H1 (cell line): ENCODE measurements at regions not wholly inside any gene's neighbourhood (a gene's known extent, or its start where the extent isn't known, plus 50 kb on each side); places are given as distances from the start of the nearest gene placed in this dataset.

Experiments used
- CTCF ChIA-PET: fragments of 300-600 bp; sonication (Branson Sonifier 250); formaldehyde crosslinking; loops from one replicate; lab custom pipeline; 2021; ENCODE audit not compliant: partially characterized antibody; lab: Charles Lee
- POLR2A ChIA-PET: fragments of 300-600 bp; sonication (Branson Sonifier 250); formaldehyde crosslinking; loops from one replicate; lab custom pipeline; 2021; ENCODE audit warnings: inconsistent platforms; ENCODE audit not compliant: partially characterized antibody; lab: Charles Lee
- DNase-seq, 2 experiments: peaks; one replicate each; pipeline versions ENCODE4 v3.0.0 to v3.0.0-alpha.2; 2010 to 2022; ENCODE audit warnings: low spot score in 2 of 2, low read depth in 1 of 2, mixed read lengths in 1 of 2
- FAIRE-seq: peaks from 2 replicates; lab custom pipeline; 2011; peaks lifted over from hg19 to GRCh38; lab: Jason Lieb, UNC
- H2AFZ ChIP-seq: 2 replicates; pipeline ENCODE4 v1.8.1; 2012; ENCODE audit warnings: low read length, inconsistent platforms
- H2AK5ac ChIP-seq: 2 replicates; pipeline ENCODE4 v1.6.1; 2013; ENCODE audit warnings: low read depth, low read length
- H2BK120ac ChIP-seq: replicated peaks from 2 replicates; pipeline ENCODE3; 2013; ENCODE audit warnings: low read depth, low read length, inconsistent platforms
- H2BK12ac ChIP-seq: 2 replicates; pipeline ENCODE4 v1.6.1; 2013; ENCODE audit warnings: low read depth, low read length
- H2BK15ac ChIP-seq: 2 replicates; pipeline ENCODE4 v1.6.1; 2013; ENCODE audit warnings: low read length
- H2BK20ac ChIP-seq: 2 replicates; pipeline ENCODE4 v1.6.1; 2013; ENCODE audit warnings: low read length
- H2BK5ac ChIP-seq: 2 replicates; pipeline ENCODE4 v1.6.1; 2013; ENCODE audit warnings: low read depth, low read length
- H3K14ac ChIP-seq: 2 replicates; pipeline ENCODE4 v1.6.1; 2013; ENCODE audit warnings: inconsistent platforms; ENCODE audit not compliant: insufficient read length
- H3K18ac ChIP-seq: 2 replicates; pipeline ENCODE4 v1.6.1; 2013; ENCODE audit warnings: low read length; ENCODE audit errors: extremely low read depth
- H3K23ac ChIP-seq: 2 replicates; pipeline ENCODE4 v1.6.1; 2013; ENCODE audit warnings: inconsistent platforms; ENCODE audit not compliant: insufficient read length
- H3K23me2 ChIP-seq: 2 replicates; pipeline ENCODE4 v1.6.1; 2013; ENCODE audit warnings: low read depth, low read length
- H3K27ac ChIP-seq: 2 replicates; pipeline ENCODE4 v1.6.1; 2011; ENCODE audit warnings: low read depth, low read length, inconsistent platforms
- H3K27me3 ChIP-seq, 4 experiments: replicated peaks in 1 of 4; 1 replicate in 1 of 4; 2 replicates in 3 of 4; pipeline versions ENCODE4 v1.6.1 to v1.8.1; 2011 to 2013; ENCODE audit warnings: low read length in 3 of 4, mild to moderate bottlenecking in 3 of 4, inconsistent platforms in 2 of 4, mixed read lengths in 2 of 4, moderate library complexity in 1 of 4; ENCODE audit not compliant: control insufficient read depth in 3 of 4, insufficient read depth in 3 of 4; ENCODE audit errors: extremely low read depth in 1 of 4
- H3K36me3 ChIP-seq, 4 experiments: 2 replicates each; pipeline versions ENCODE4 v1.6.1 to v1.8.1; 2011 to 2013; ENCODE audit warnings: mild to moderate bottlenecking in 4 of 4, low read length in 3 of 4, moderate library complexity in 2 of 4, control low read depth in 1 of 4, inconsistent platforms in 1 of 4; ENCODE audit not compliant: insufficient read depth in 4 of 4, control insufficient read depth in 2 of 4
- H3K4ac ChIP-seq: replicated peaks from 2 replicates; pipeline ENCODE3; 2013; ENCODE audit warnings: low read length, low read depth, mixed read lengths, inconsistent platforms; ENCODE audit not compliant: insufficient read length
- H3K4me1 ChIP-seq, 4 experiments: replicated peaks in 1 of 4; 1 replicate in 1 of 4; 2 replicates in 3 of 4; pipeline versions ENCODE4 v1.6.1 to v1.8.1; 2011 to 2013; ENCODE audit warnings: low read length in 3 of 4, inconsistent platforms in 2 of 4, mixed read lengths in 1 of 4; ENCODE audit not compliant: insufficient read depth in 4 of 4, control insufficient read depth in 3 of 4
- H3K4me2 ChIP-seq, 2 experiments: 2 replicates each; pipeline versions ENCODE4 v1.6.1 to v1.8.1; 2011 to 2013; ENCODE audit warnings: low read depth in 2 of 2, low read length in 2 of 2, control low read depth in 1 of 2, inconsistent platforms in 1 of 2, mild to moderate bottlenecking in 1 of 2; ENCODE audit not compliant: insufficient read depth in 1 of 2
- H3K4me3 ChIP-seq, 4 experiments: fragments of 200-600, 300-600 bp in 1 of 4; sonication (generic), shearing (Covaris generic), sonication (Bioruptor Twin) in 1 of 4; 2 replicates each; pipeline versions ENCODE4 v1.5.1 to v1.8.1; 2011 to 2016; ENCODE audit warnings: low read length in 4 of 4, low read depth in 3 of 4, control low read depth in 2 of 4, inconsistent platforms in 2 of 4, mild to moderate bottlenecking in 2 of 4, mixed read lengths in 1 of 4, moderate library complexity in 1 of 4; ENCODE audit not compliant: insufficient read depth in 2 of 4; ENCODE audit errors: extremely low read depth in 1 of 4
- H3K56ac ChIP-seq: replicated peaks from 2 replicates; pipeline ENCODE3; 2013; ENCODE audit warnings: low read depth, mild to moderate bottlenecking, mixed read lengths, low read length, inconsistent platforms; ENCODE audit not compliant: insufficient read length
- H3K79me1 ChIP-seq: 2 replicates; pipeline ENCODE4 v1.6.1; 2013; ENCODE audit warnings: low read depth, low read length, control low read depth
- H3K79me2 ChIP-seq, 2 experiments: 2 replicates each; pipeline versions ENCODE4 v1.6.1 to v1.8.1; 2012 to 2013; ENCODE audit warnings: low read length in 2 of 2, mild to moderate bottlenecking in 2 of 2, inconsistent platforms in 1 of 2; ENCODE audit not compliant: insufficient read depth in 2 of 2, control insufficient read depth in 1 of 2
- H3K9ac ChIP-seq, 4 experiments: replicated peaks in 1 of 4; 1 replicate in 1 of 4; 2 replicates in 3 of 4; pipeline versions ENCODE4 v1.6.1 to v1.8.1; 2011 to 2013; ENCODE audit warnings: low read depth in 3 of 4, low read length in 3 of 4, control low read depth in 2 of 4, mild to moderate bottlenecking in 2 of 4, moderate library complexity in 2 of 4, inconsistent platforms in 1 of 4; ENCODE audit errors: extremely low read depth in 1 of 4
- H3K9me3 ChIP-seq, 2 experiments: 2 replicates each; pipeline versions ENCODE4 v1.6.1 to v1.8.1; 2012 to 2013; ENCODE audit warnings: mild to moderate bottlenecking in 2 of 2, moderate library complexity in 2 of 2, control low read depth in 1 of 2, inconsistent platforms in 1 of 2, low read depth in 1 of 2, low read length in 1 of 2, mixed read lengths in 1 of 2; ENCODE audit not compliant: insufficient read depth in 2 of 2
- H4K20me1 ChIP-seq, 2 experiments: replicated peaks in 1 of 2; 2 replicates each; pipeline versions ENCODE3 to v1.8.1; 2011 to 2013; ENCODE audit warnings: inconsistent platforms in 2 of 2, low read length in 2 of 2, mild to moderate bottlenecking in 1 of 2; ENCODE audit not compliant: insufficient read depth in 2 of 2, control insufficient read depth in 1 of 2
- H4K5ac ChIP-seq: 2 replicates; pipeline ENCODE4 v1.6.1; 2013; ENCODE audit warnings: low read length, low read depth, mixed read lengths, inconsistent platforms; ENCODE audit not compliant: insufficient read length
- H4K8ac ChIP-seq: 2 replicates; pipeline ENCODE4 v1.8.0; 2013; ENCODE audit warnings: mild to moderate bottlenecking, moderate library complexity, low read length, inconsistent platforms; ENCODE audit not compliant: insufficient read depth; ENCODE audit errors: extremely low read depth
- H4K91ac ChIP-seq: replicated peaks from 2 replicates; pipeline ENCODE3; 2013; ENCODE audit warnings: low read length, mixed read lengths, inconsistent platforms; ENCODE audit not compliant: insufficient read length
- CBX8 ChIP-seq: fragments of 300-800, 300-1000 bp; sonication (generic); IDR thresholded peaks from 2 replicates; pipeline ENCODE4 v1.7.1; 2016; ENCODE audit warnings: low read depth, low read length, borderline replicate concordance
- NRF1 ChIP-seq: IDR thresholded peaks from 2 replicates; pipeline ENCODE4 v1.6.1; 2011; ENCODE audit warnings: mild to moderate bottlenecking, low read depth, low read length, improper control_type of control experiment
- SAP30 ChIP-seq: fragments of 300-600 bp; sonication (generic); IDR thresholded peaks from 2 replicates; pipeline ENCODE4 v1.7.1; 2012; ENCODE audit warnings: low read length, moderate library complexity, mild to moderate bottlenecking, inconsistent platforms; ENCODE audit not compliant: insufficient read depth, insufficient replicate concordance
- YY1 ChIP-seq: IDR thresholded peaks from 2 replicates; pipeline ENCODE4 v1.6.1; 2011; ENCODE audit warnings: low read depth, mild to moderate bottlenecking, low read length
- WGBS, 2 experiments: shearing (Covaris generic) in 1 of 2; methylation state at CpG; one replicate each; pipeline versions ENCODE4 v1.1.6 to v1.1.7; 2013 to 2015; ENCODE audit warnings: low lambda C conversion rate in 2 of 2, mixed read lengths in 2 of 2, inconsistent platforms in 1 of 2, low coverage in 1 of 2, missing lambda C conversion rate in 1 of 2; ENCODE audit not compliant: insufficient replicate concordance in 2 of 2, insufficient coverage in 1 of 2, insufficient read length in 1 of 2; ENCODE audit errors: extremely low coverage in 1 of 2, missing lambda C conversion rate in 1 of 2; 5-methylcytosine and 5-hydroxymethylcytosine counted together

DNA sequence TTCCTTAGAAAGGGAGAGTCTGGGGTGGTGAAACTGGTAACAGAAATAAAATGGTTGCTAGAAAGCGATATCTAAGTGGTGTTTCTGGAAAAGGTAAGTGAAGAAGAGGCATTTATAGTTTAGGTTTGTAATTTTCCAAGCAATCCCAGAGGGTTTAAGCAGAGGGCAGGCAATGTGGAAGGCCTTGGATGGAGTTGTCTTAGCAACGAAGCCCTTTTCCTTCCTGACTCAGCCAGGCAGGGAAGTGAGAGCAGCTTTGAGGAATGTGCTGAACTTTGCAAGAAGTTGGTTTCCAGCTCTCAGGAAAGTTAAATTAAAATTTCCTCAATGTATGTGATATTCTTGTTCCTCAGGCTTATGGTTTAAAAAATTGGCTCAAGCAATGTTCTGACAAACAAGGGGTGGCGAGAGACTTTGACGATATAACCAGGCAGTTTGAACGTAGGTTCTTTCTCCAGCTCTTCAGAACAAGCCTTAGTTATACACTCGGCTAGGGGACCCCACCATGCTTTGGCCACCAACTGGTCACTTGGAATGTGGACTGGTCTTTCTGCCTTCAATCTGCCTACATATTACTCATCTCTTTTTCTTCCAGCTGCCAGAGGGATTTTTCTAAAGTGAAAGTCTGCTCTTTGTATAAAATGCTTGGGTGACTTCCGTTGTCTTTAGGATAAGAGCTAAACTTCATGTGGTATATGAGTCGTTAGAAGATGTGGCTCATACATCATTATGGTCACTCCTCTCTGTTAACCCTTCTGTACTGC lies 66.9 kb upstream of the SLC25A13 start:
- Histone ChIP-seq H3K27ac (no peak overlapping the region), H3K23ac (no peak overlapping the region), H3K36me3 (no peaks in the 10 kb centered on the region), H3K56ac (no peak overlapping the region), H3K14ac (no peak overlapping the region), H3K79me1 (no peaks in the 10 kb centered on the region), H4K20me1 (no peaks in the 10 kb centered on the region), H3K9me3 (no peaks in the 10 kb centered on the region), H4K8ac (no peak overlapping the region), H3K18ac (no peak overlapping the region), H2BK5ac (no peak overlapping the region), H2BK15ac (no peak overlapping the region), H3K4ac (no peak overlapping the region), H2BK120ac (no peak overlapping the region), H3K4me2 (no peak overlapping the region), H3K4me3 (no peak overlapping the region), H3K9ac (no peak overlapping the region), H2BK20ac (no peak overlapping the region), H4K91ac (no peak overlapping the region), H4K5ac (no peak overlapping the region), H3K4me1 (no peaks in the 10 kb centered on the region), H3K27me3 (peaks cover 0 to 2% (median 0%) of the 10 kb centered on the region in 4 experiments; a peak in 1 of 7 replicates), H2BK12ac (no peak overlapping the region), H3K23me2 (no peaks in the 10 kb centered on the region), H2AK5ac (no peak overlapping the region), H2AFZ (no peak overlapping the region), H3K79me2 (no peaks in the 10 kb centered on the region)
- CTCF ChIA-PET = interaction anchor here (1.3 to 1.7 kb wide), 3 partner anchors 15 to 313 kb away, joined by 3 to 4 read pairs (median 3); no protein-coding TSS in a partner anchor
- DNase-seq = no peak
- FAIRE-seq = no peak
- POLR2A ChIA-PET = no interaction called here
- no peak for TF ChIP-seq CBX8
- no peak for TF ChIP-seq SAP30
- no peak for TF ChIP-seq NRF1
- TF ChIP-seq YY1 = no peak
- whole genome bisulfite sequencing, 2 experiments = 88% methylated on average over 8 of the region's 8 CpGs; no CpG with 5 or more reads in 1 of the 2 experiments
